HL-60 (cell line): ENCODE measurements at regions not wholly inside any gene's neighbourhood (a gene's known extent, or its start where the extent isn't known, plus 50 kb on each side); places are given as distances from the start of the nearest gene placed in this dataset.
A peak's percentile ranks its signal among the peaks of the same experiment; 100 is the strongest.

Experiments
- DNase-seq, 2 experiments: peaks; one replicate each; pipeline ENCODE4 v3.0.0-alpha.2; 2010 to 2020; ENCODE audit warnings: low read depth in 1 of 2, low spot score in 1 of 2
- H3K27ac ChIP-seq: fragments of 250-450 bp; sonication (Bioruptor Pico); replicated peaks from 2 replicates; pipeline ENCODE4 v1.5.1; 2020; ENCODE audit warnings: mild to moderate bottlenecking, moderate library complexity
- H3K27me3 ChIP-seq: fragments of 250-450 bp; sonication (Bioruptor Pico); 2 replicates; pipeline ENCODE4 v1.5.1; 2021; ENCODE audit warnings: mild to moderate bottlenecking, moderate library complexity; ENCODE audit not compliant: insufficient read depth, poor library complexity, severe bottlenecking
- H3K4me3 ChIP-seq: replicated peaks from 2 replicates; pipeline ENCODE4 v1.5.1; 2011; ENCODE audit warnings: mild to moderate bottlenecking, control low read depth, low read length; ENCODE audit not compliant: insufficient read depth
- GABPA ChIP-seq: IDR thresholded peaks from 2 replicates; pipeline ENCODE4 v1.6.1; 2012; ENCODE audit warnings: low read depth
- POLR2AphosphoS5 ChIP-seq: IDR thresholded peaks from 2 replicates; pipeline ENCODE4 v1.6.1; 2012; ENCODE audit warnings: low read depth
- SPI1 ChIP-seq: IDR thresholded peaks from 2 replicates; pipeline ENCODE4 v1.6.1; 2012; ENCODE audit warnings: low read depth, mild to moderate bottlenecking, borderline replicate concordance
- TF ChIP-seq, protein P1 (sequence below): IDR thresholded peaks from 2 replicates; pipeline ENCODE4 v1.6.1; 2012; ENCODE audit warnings: low read depth; ENCODE audit not compliant: insufficient replicate concordance
- TF ChIP-seq, protein P2 (sequence below): IDR thresholded peaks from one replicate; pipeline ENCODE4 v1.5.1; 2011; ENCODE audit warnings: low read length, control low read depth, inconsistent platforms; ENCODE audit not compliant: insufficient read depth

DNA sequence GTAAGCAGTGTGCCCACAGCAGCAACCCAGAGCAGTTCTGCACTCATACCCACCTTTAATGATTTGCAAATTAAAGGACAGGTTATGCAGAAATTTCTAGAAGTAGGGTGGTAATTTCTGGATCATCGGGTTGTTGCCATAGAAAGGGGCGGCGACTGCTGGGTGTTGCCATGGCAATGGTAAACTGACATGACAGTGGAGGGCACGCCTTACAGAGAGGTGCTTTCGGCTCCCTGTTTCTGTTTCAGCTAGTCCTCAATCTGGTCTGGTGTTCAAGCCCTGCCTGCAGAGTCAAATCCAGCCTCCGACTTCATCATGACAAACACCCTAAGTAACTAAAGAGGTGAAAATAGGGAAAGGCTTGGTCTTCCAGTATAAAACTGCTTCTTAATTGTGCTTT lies 667.7 kb downstream of the SOCS6 start:
- H3K27ac ChIP-seq, result no peak overlapping the region
- H3K27me3 ChIP-seq, result no peaks in the 10 kb centered on the region
- no peak for DNase-seq
- no peak overlapping the region for H3K4me3 ChIP-seq
- TF ChIP-seq, protein P1, sequence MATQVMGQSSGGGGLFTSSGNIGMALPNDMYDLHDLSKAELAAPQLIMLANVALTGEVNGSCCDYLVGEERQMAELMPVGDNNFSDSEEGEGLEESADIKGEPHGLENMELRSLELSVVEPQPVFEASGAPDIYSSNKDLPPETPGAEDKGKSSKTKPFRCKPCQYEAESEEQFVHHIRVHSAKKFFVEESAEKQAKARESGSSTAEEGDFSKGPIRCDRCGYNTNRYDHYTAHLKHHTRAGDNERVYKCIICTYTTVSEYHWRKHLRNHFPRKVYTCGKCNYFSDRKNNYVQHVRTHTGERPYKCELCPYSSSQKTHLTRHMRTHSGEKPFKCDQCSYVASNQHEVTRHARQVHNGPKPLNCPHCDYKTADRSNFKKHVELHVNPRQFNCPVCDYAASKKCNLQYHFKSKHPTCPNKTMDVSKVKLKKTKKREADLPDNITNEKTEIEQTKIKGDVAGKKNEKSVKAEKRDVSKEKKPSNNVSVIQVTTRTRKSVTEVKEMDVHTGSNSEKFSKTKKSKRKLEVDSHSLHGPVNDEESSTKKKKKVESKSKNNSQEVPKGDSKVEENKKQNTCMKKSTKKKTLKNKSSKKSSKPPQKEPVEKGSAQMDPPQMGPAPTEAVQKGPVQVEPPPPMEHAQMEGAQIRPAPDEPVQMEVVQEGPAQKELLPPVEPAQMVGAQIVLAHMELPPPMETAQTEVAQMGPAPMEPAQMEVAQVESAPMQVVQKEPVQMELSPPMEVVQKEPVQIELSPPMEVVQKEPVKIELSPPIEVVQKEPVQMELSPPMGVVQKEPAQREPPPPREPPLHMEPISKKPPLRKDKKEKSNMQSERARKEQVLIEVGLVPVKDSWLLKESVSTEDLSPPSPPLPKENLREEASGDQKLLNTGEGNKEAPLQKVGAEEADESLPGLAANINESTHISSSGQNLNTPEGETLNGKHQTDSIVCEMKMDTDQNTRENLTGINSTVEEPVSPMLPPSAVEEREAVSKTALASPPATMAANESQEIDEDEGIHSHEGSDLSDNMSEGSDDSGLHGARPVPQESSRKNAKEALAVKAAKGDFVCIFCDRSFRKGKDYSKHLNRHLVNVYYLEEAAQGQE, result no peak
- TF ChIP-seq SPI1, result no peak
- TF ChIP-seq, protein P2, sequence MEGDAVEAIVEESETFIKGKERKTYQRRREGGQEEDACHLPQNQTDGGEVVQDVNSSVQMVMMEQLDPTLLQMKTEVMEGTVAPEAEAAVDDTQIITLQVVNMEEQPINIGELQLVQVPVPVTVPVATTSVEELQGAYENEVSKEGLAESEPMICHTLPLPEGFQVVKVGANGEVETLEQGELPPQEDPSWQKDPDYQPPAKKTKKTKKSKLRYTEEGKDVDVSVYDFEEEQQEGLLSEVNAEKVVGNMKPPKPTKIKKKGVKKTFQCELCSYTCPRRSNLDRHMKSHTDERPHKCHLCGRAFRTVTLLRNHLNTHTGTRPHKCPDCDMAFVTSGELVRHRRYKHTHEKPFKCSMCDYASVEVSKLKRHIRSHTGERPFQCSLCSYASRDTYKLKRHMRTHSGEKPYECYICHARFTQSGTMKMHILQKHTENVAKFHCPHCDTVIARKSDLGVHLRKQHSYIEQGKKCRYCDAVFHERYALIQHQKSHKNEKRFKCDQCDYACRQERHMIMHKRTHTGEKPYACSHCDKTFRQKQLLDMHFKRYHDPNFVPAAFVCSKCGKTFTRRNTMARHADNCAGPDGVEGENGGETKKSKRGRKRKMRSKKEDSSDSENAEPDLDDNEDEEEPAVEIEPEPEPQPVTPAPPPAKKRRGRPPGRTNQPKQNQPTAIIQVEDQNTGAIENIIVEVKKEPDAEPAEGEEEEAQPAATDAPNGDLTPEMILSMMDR, result no peak
- TF ChIP-seq POLR2AphosphoS5, result no peak
- TF ChIP-seq GABPA, result no peak

DNA sequence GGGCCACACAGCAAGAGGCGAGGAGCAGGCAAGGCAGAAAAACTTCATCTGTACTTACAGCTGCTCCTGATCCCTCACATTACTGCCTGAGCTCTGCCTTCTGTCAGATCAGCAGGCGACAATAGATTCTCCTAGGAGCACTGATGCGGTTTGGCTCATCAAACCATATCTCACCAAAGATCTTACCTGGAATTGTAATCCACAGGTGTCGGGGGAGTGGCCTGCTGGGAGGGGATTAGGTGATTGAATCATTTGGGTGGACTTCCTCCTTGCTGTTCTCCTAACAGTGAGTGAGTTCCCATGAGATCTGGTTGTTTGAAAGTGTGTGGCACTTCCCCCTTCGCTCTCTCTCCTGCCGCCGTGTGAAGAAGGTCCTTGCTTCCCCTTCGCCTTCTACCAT lies 647.3 kb downstream of the SOCS6 start:
- H3K4me3 ChIP-seq, result no peak overlapping the region
- H3K27ac ChIP-seq, result no peak overlapping the region
- H3K27me3 ChIP-seq, result no peaks in the 10 kb centered on the region
- peak in 1 of 2 experiments; percentile 12 for DNase-seq
- TF ChIP-seq, protein P1, result no peak
- TF ChIP-seq SPI1, result peak; percentile 58; the same call in 1 of the 2 replicates
- TF ChIP-seq POLR2AphosphoS5, result no peak
- no peak for TF ChIP-seq GABPA
- TF ChIP-seq, protein P2, result no peak

GRCh38 chr18:70931942-70932814 lies 643.3 kb downstream of the SOCS6 start:
- Histone ChIP-seq H3K27ac (no peak overlapping the region), H3K4me3 (no peak overlapping the region), H3K27me3 (no peaks in the 10 kb centered on the region)
- peak in 1 of 2 experiments; percentile 13 for DNase-seq
- TF ChIP-seq, protein P2, result peak; percentile 51
- no peak for TF ChIP-seq SPI1

- TF ChIP-seq, protein P2, result no peak
- TF ChIP-seq SPI1, result no peak
- TF ChIP-seq, protein P1, result no peak
- no peak for TF ChIP-seq GABPA
- TF ChIP-seq POLR2AphosphoS5, result no peak
- H3K27ac ChIP-seq, result no peak overlapping the region
- H3K27me3 ChIP-seq, result no peaks in the 10 kb centered on the region
- H3K4me3 ChIP-seq, result no peak overlapping the region
- DNase-seq, result no peak
Measured at GRCh38 chr18:70920840-70921374, 632.1 kb downstream of the SOCS6 start.
